IMR-90 (cell line): ENCODE measurements at regions not wholly inside any gene's neighbourhood (a gene's known extent, or its start where the extent isn't known, plus 50 kb on each side); places are given as distances from the start of the nearest gene placed in this dataset.

Source experiments
- ATAC-seq: fragments of 200-7000 bp; cut with Tn5 transposase; 2 replicates; pipeline ENCODE4 v1.9.1; 2020; ENCODE audit warnings: low read depth, mild to moderate bottlenecking, moderate library complexity
- BruUV-seq: library from RNA; stranded (reverse); fragments of 400-500 nt; replicated peaks from 2 replicates; lab custom pipeline; 2021; lab: Mats Ljungman, UMichigan
- CTCF ChIA-PET: fragments of 300-600 bp; formaldehyde crosslinking; extraction: SDS; loops from one replicate; lab custom pipeline; 2021; ENCODE audit warnings: antibody characterized with exemption; lab: Yijun Ruan, JAX
- POLR2A ChIA-PET: fragments of 300-600 bp; sonication (Branson Sonifier 250); formaldehyde crosslinking; loops from one replicate; lab custom pipeline; 2022; ENCODE audit warnings: antibody characterized with exemption; ENCODE audit not compliant: unreplicated experiment; lab: Charles Lee
- DNase-seq: peaks from one replicate; pipeline ENCODE4 v3.0.0; 2013
- H2AFZ ChIP-seq: replicated peaks from 2 replicates; pipeline ENCODE3; 2013; ENCODE audit warnings: low read length, mild to moderate bottlenecking; ENCODE audit not compliant: poor library complexity
- H2AK5ac ChIP-seq: 2 replicates; pipeline ENCODE4 v1.6.1; 2013; ENCODE audit warnings: low read depth, low read length, inconsistent platforms
- H2AK9ac ChIP-seq: replicated peaks from 2 replicates; pipeline ENCODE3; 2013; ENCODE audit warnings: mild to moderate bottlenecking, low read depth, low read length, moderate library complexity; ENCODE audit not compliant: poor library complexity
- H2BK120ac ChIP-seq: 2 replicates; pipeline ENCODE4 v1.6.1; 2013; ENCODE audit warnings: low read depth, low read length, inconsistent platforms
- H2BK15ac ChIP-seq: 3 replicates; pipeline ENCODE4 v1.6.1; 2013; ENCODE audit warnings: low read depth, low read length, inconsistent platforms
- H2BK20ac ChIP-seq: 2 replicates; pipeline ENCODE4 v1.6.1; 2013; ENCODE audit warnings: low read depth, mild to moderate bottlenecking, inconsistent platforms, low read length, moderate library complexity
- H2BK5ac ChIP-seq: 2 replicates; pipeline ENCODE4 v1.6.1; 2013; ENCODE audit warnings: mild to moderate bottlenecking, low read depth, low read length, inconsistent platforms; ENCODE audit not compliant: poor library complexity, severe bottlenecking
- H3K14ac ChIP-seq: replicated peaks from 2 replicates; pipeline ENCODE4 v1.6.1; 2013; ENCODE audit warnings: low read depth, low read length, inconsistent platforms
- H3K18ac ChIP-seq: 2 replicates; pipeline ENCODE4 v1.6.1; 2013; ENCODE audit warnings: low read depth, low read length, control low read depth
- H3K23ac ChIP-seq: 2 replicates; pipeline ENCODE4 v1.6.1; 2013; ENCODE audit warnings: low read depth, low read length, inconsistent platforms
- H3K27ac ChIP-seq: 2 replicates; pipeline ENCODE4 v1.5.1; 2013; ENCODE audit warnings: mild to moderate bottlenecking, control low read depth, low read length; ENCODE audit not compliant: insufficient read depth
- H3K27me3 ChIP-seq: 2 replicates; pipeline ENCODE4 v1.6.1; 2013; ENCODE audit warnings: low read length; ENCODE audit not compliant: control insufficient read depth, insufficient read depth
- H3K36me3 ChIP-seq: 2 replicates; pipeline ENCODE4 v1.6.1; 2013; ENCODE audit warnings: low read length, mixed read lengths; ENCODE audit not compliant: control insufficient read depth, insufficient read depth
- H3K4ac ChIP-seq: 2 replicates; pipeline ENCODE4 v1.6.1; 2013; ENCODE audit warnings: low read depth, low read length, inconsistent platforms
- H3K4me1 ChIP-seq: 2 replicates; pipeline ENCODE4 v1.6.1; 2013; ENCODE audit warnings: low read length, mixed read lengths; ENCODE audit not compliant: control insufficient read depth, insufficient read depth
- H3K4me2 ChIP-seq: 2 replicates; pipeline ENCODE4 v1.6.1; 2013; ENCODE audit warnings: low read depth, mild to moderate bottlenecking, control low read depth, low read length, moderate library complexity
- H3K4me3 ChIP-seq: 2 replicates; pipeline ENCODE4 v1.5.1; 2013; ENCODE audit warnings: low read depth, mild to moderate bottlenecking, control low read depth, low read length, moderate library complexity; ENCODE audit not compliant: insufficient read depth
- H3K56ac ChIP-seq: 2 replicates; pipeline ENCODE4 v1.6.1; 2013; ENCODE audit warnings: low read length, inconsistent platforms; ENCODE audit not compliant: insufficient read depth; ENCODE audit errors: extremely low read depth
- H3K79me1 ChIP-seq, 2 experiments: 2 replicates each; pipeline ENCODE4 v1.6.1; 2013; ENCODE audit warnings: low read length in 2 of 2, inconsistent platforms in 1 of 2, low read depth in 1 of 2
- H3K9ac ChIP-seq: 2 replicates; pipeline ENCODE4 v1.6.1; 2013; ENCODE audit warnings: low read depth, low read length, control low read depth
- H3K9me1 ChIP-seq: 2 replicates; pipeline ENCODE4 v1.6.1; 2013; ENCODE audit warnings: low read length, inconsistent platforms; ENCODE audit not compliant: insufficient read depth
- H3K9me3 ChIP-seq: 2 replicates; pipeline ENCODE4 v1.6.1; 2013; ENCODE audit warnings: low read length; ENCODE audit not compliant: control insufficient read depth, insufficient read depth
- H4K20me1 ChIP-seq: 2 replicates; pipeline ENCODE4 v1.6.1; 2013; ENCODE audit warnings: low read length, inconsistent platforms; ENCODE audit not compliant: insufficient read depth
- H4K5ac ChIP-seq: 2 replicates; pipeline ENCODE4 v1.6.1; 2013; ENCODE audit warnings: mild to moderate bottlenecking, low read depth, low read length, control low read depth
- H4K8ac ChIP-seq, 2 experiments: 2 replicates each; pipeline ENCODE4 v1.6.1; 2013; ENCODE audit warnings: low read depth in 2 of 2, low read length in 2 of 2, control low read depth in 1 of 2, inconsistent platforms in 1 of 2
- H4K91ac ChIP-seq: 2 replicates; pipeline ENCODE4 v1.6.1; 2013; ENCODE audit warnings: low read depth, low read length, inconsistent platforms; ENCODE audit not compliant: insufficient read depth
- BHLHE40 ChIP-seq: fragments of 150-350 bp; IDR thresholded peaks from 2 replicates; pipeline ENCODE4 v1.6.1; 2016; ENCODE audit warnings: mild to moderate bottlenecking, low read depth, low read length
- CEBPB ChIP-seq: IDR thresholded peaks from 2 replicates; pipeline ENCODE4 v1.6.1; 2012; ENCODE audit warnings: low read depth, low read length, improper control_type of control experiment
- CHD1 ChIP-seq: IDR thresholded peaks from 2 replicates; pipeline ENCODE4 v1.6.1; 2012; ENCODE audit warnings: low read depth, low read length, improper control_type of control experiment
- FOS ChIP-seq: fragments of 150-350 bp; IDR thresholded peaks from 2 replicates; pipeline ENCODE4 v1.6.1; 2016; ENCODE audit warnings: low read depth, low read length
- MAFK ChIP-seq: IDR thresholded peaks from 2 replicates; pipeline ENCODE4 v1.6.1; 2012; ENCODE audit warnings: low read depth, low read length, improper control_type of control experiment
- MAZ ChIP-seq: IDR thresholded peaks from 2 replicates; pipeline ENCODE4 v1.6.1; 2012; ENCODE audit warnings: low read depth, mild to moderate bottlenecking, low read length, improper control_type of control experiment, moderate library complexity, borderline replicate concordance
- MXI1 ChIP-seq: IDR thresholded peaks from 2 replicates; pipeline ENCODE4 v1.6.1; 2012; ENCODE audit warnings: low read depth, mild to moderate bottlenecking, low read length, moderate library complexity, borderline replicate concordance
- NFE2L2 ChIP-seq: fragments of 150-350 bp; IDR thresholded peaks from 2 replicates; pipeline ENCODE4 v1.6.1; 2016; ENCODE audit warnings: low read depth, mild to moderate bottlenecking, low read length
- POLR2A ChIP-seq: IDR thresholded peaks from 2 replicates; pipeline ENCODE4 v1.6.1; 2012; ENCODE audit warnings: mild to moderate bottlenecking, low read depth, low read length
- RAD21 ChIP-seq: IDR thresholded peaks from 2 replicates; pipeline ENCODE4 v1.6.1; 2012; ENCODE audit warnings: low read length, improper control_type of control experiment
- RCOR1 ChIP-seq: IDR thresholded peaks from 2 replicates; pipeline ENCODE4 v1.6.1; 2012; ENCODE audit warnings: mild to moderate bottlenecking, low read length, improper control_type of control experiment; ENCODE audit not compliant: insufficient replicate concordance
- RFX5 ChIP-seq: IDR thresholded peaks from 2 replicates; pipeline ENCODE4 v1.8.0; 2012; ENCODE audit warnings: low read depth, mild to moderate bottlenecking, low read length, moderate library complexity
- SMC3 ChIP-seq: fragments of 150-350 bp; IDR thresholded peaks from 2 replicates; pipeline ENCODE4 v1.6.1; 2016; ENCODE audit warnings: low read depth, mild to moderate bottlenecking, antibody characterized with exemption, low read length, moderate library complexity
- WGBS, 2 experiments: methylation state at CpG; one replicate each; pipeline versions ENCODE4 v1.1.5 to v1.1.7; 2013; ENCODE audit warnings: missing lambda C conversion rate in 2 of 2; ENCODE audit not compliant: insufficient read length in 1 of 2; ENCODE audit errors: extremely low coverage in 2 of 2; 5-methylcytosine and 5-hydroxymethylcytosine counted together
- dilution Hi-C: fragments of 300-500 bp; cut with HindIII; formaldehyde crosslinking; loops from one replicate; pipeline ENCODE4 v1.14.3; 2018; ENCODE audit warnings: low sequenced_read_pairs; ENCODE audit not compliant: unreplicated experiment
- in situ Hi-C: fragments of 300-500 bp; cut with MboI; formaldehyde crosslinking; loops from 3 replicates; pipeline ENCODE4 v1.14.3; 2019; ENCODE audit warnings: low sequenced_read_pairs, inconsistent platforms, mixed read lengths
- intact Hi-C: fragments of 100-400 bp; cut with micrococcal nuclease; formaldehyde crosslinking; loops from 2 replicates; pipeline ENCODE4 v1.10.0; 2022
- TF ChIP-seq, protein P1 (sequence below): conservative IDR thresholded peaks from 2 replicates; pipeline ENCODE4 v1.5.1; 2012; ENCODE audit warnings: mild to moderate bottlenecking, low read depth, low read length, improper control_type of control experiment
- TF ChIP-seq, protein P2 (sequence below): fragments of 150-350 bp; IDR thresholded peaks from 2 replicates; pipeline ENCODE4 v1.6.1; 2016; ENCODE audit warnings: low read depth, mild to moderate bottlenecking, low read length, moderate library complexity, borderline replicate concordance
- TF ChIP-seq, protein P3 (sequence below): fragments of 150-350 bp; IDR thresholded peaks from 2 replicates; pipeline ENCODE4 v1.6.1; 2017; ENCODE audit warnings: mild to moderate bottlenecking, antibody characterized with exemption, low read length, low read depth

DNA sequence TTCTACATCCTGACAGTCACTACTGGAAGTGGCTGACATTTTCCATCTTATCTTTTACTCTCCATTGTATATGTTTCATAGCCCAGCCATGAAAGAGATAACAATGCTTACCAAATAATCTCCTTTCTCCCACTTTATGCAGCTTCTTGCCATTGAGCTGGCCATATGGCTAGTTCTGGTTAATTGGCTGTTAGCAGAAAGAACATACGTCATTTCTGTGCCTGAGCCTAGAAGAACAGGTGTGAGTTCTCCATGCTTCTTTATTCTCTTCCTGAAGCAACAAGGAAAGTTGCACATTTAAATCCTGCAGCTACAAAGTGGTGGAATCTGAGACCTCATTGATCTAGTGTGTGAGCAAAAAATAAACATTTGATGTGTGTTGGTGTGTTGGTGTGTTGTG is 82.0 kb upstream of the FSHR start:
- Histone ChIP-seq H2BK5ac (no peak overlapping the region), H4K8ac (no peak overlapping the region), H2BK15ac (no peak overlapping the region), H3K9me3 (no peaks in the 10 kb centered on the region), H2AFZ (no peak overlapping the region), H3K36me3 (no peaks in the 10 kb centered on the region), H3K27me3 (no peaks in the 10 kb centered on the region), H3K9ac (no peak overlapping the region), H2AK9ac (no peak overlapping the region), H3K14ac (no peak overlapping the region), H3K4ac (no peak overlapping the region), H3K23ac (no peak overlapping the region), H3K4me1 (peaks cover 4% of the 10 kb centered on the region; the same call in 1 of the 2 replicates), H4K91ac (no peak overlapping the region), H2BK20ac (no peak overlapping the region), H3K79me1 (no peaks in the 10 kb centered on the region), H4K5ac (no peak overlapping the region), H2AK5ac (no peak overlapping the region), H3K4me3 (no peak overlapping the region), H4K20me1 (no peaks in the 10 kb centered on the region), H3K9me1 (no peaks in the 10 kb centered on the region), H3K56ac (no peak overlapping the region), H3K4me2 (no peak overlapping the region), H3K27ac (no peak overlapping the region), H3K18ac (no peak overlapping the region), H2BK120ac (no peak overlapping the region)
- TF ChIP-seq, protein P1, sequence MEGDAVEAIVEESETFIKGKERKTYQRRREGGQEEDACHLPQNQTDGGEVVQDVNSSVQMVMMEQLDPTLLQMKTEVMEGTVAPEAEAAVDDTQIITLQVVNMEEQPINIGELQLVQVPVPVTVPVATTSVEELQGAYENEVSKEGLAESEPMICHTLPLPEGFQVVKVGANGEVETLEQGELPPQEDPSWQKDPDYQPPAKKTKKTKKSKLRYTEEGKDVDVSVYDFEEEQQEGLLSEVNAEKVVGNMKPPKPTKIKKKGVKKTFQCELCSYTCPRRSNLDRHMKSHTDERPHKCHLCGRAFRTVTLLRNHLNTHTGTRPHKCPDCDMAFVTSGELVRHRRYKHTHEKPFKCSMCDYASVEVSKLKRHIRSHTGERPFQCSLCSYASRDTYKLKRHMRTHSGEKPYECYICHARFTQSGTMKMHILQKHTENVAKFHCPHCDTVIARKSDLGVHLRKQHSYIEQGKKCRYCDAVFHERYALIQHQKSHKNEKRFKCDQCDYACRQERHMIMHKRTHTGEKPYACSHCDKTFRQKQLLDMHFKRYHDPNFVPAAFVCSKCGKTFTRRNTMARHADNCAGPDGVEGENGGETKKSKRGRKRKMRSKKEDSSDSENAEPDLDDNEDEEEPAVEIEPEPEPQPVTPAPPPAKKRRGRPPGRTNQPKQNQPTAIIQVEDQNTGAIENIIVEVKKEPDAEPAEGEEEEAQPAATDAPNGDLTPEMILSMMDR: no peak
- TF ChIP-seq RAD21 (no peak), BHLHE40 (no peak), RCOR1 (no peak), MXI1 (no peak), POLR2A (no peak), CEBPB (no peak), RFX5 (no peak), NFE2L2 (no peak), FOS (no peak), MAFK (no peak), CHD1 (no peak), MAZ (no peak), SMC3 (no peak)
- TF ChIP-seq, protein P2, sequence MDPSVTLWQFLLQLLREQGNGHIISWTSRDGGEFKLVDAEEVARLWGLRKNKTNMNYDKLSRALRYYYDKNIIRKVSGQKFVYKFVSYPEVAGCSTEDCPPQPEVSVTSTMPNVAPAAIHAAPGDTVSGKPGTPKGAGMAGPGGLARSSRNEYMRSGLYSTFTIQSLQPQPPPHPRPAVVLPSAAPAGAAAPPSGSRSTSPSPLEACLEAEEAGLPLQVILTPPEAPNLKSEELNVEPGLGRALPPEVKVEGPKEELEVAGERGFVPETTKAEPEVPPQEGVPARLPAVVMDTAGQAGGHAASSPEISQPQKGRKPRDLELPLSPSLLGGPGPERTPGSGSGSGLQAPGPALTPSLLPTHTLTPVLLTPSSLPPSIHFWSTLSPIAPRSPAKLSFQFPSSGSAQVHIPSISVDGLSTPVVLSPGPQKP: no peak
- TF ChIP-seq, protein P3, sequence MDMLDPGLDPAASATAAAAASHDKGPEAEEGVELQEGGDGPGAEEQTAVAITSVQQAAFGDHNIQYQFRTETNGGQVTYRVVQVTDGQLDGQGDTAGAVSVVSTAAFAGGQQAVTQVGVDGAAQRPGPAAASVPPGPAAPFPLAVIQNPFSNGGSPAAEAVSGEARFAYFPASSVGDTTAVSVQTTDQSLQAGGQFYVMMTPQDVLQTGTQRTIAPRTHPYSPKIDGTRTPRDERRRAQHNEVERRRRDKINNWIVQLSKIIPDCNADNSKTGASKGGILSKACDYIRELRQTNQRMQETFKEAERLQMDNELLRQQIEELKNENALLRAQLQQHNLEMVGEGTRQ: no peak
- no CpG with 5 or more reads among the region's 1 CpG for WGBS, 2 experiments
- in situ Hi-C loops: no loop called here
- POLR2A ChIA-PET: no interaction called here
- intact Hi-C loops: no loop called here
- DNase-seq: no peak
- no TSS peak for BruUV-seq
- CTCF ChIA-PET: no interaction called here
- no peak for ATAC-seq
- dilution Hi-C loops: no loop called here
